OCI-LY7 (cell line): ENCODE measurements at regions not wholly inside any gene's neighbourhood (a gene's known extent, or its start where the extent isn't known, plus 50 kb on each side); places are given as distances from the start of the nearest gene placed in this dataset.

Experiments
- CTCF ChIP-seq: fragments of 200-600 bp; sonication (generic); conservative IDR thresholded peaks from 2 replicates; pipeline ENCODE4 v1.5.1; 2014; ENCODE audit warnings: mild to moderate bottlenecking, antibody characterized with exemption, low read length, moderate library complexity, mixed read lengths
- EZH2phosphoT487 ChIP-seq: fragments of 200-600 bp; sonication (generic); IDR thresholded peaks from 2 replicates; pipeline ENCODE4 v1.6.1; 2018; ENCODE audit warnings: low read depth, borderline replicate concordance, mild to moderate bottlenecking, mixed run types, antibody characterized with exemption, low read length, moderate library complexity, mixed read lengths

GRCh38 chr6:51184046-51184445 is 365.4 kb downstream of the TFAP2B start:
- TF ChIP-seq CTCF (no peak), EZH2phosphoT487 (no peak)
